ENCODE measurements at regions not wholly inside any gene's neighbourhood (a gene's known extent, or its start where the extent isn't known, plus 50 kb on each side); places are given as distances from the start of the nearest gene placed in this dataset.

DNA sequence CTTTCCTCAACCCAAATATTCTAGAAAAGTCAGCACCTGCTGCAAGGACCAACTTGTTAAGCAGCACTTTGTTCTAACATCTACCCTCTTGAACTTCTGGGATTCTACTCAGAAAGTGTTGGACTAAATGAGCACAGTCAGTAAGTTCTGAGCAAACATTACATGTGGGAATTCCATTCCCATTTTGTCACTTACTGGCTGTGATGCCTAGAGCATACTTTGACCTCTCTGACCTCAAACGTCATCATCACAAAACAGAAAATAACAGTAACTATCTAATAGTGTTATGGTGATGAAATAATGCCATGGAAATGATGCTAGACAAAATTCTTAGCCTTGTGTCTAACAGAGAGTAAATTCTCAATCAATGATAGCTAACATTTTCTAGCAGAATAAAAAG lies 829.4 kb downstream of the EPHA7 start:
- peak in 1 of 4 donors; percentile 48 for ATAC-seq
- TF ChIP-seq, protein P1, sequence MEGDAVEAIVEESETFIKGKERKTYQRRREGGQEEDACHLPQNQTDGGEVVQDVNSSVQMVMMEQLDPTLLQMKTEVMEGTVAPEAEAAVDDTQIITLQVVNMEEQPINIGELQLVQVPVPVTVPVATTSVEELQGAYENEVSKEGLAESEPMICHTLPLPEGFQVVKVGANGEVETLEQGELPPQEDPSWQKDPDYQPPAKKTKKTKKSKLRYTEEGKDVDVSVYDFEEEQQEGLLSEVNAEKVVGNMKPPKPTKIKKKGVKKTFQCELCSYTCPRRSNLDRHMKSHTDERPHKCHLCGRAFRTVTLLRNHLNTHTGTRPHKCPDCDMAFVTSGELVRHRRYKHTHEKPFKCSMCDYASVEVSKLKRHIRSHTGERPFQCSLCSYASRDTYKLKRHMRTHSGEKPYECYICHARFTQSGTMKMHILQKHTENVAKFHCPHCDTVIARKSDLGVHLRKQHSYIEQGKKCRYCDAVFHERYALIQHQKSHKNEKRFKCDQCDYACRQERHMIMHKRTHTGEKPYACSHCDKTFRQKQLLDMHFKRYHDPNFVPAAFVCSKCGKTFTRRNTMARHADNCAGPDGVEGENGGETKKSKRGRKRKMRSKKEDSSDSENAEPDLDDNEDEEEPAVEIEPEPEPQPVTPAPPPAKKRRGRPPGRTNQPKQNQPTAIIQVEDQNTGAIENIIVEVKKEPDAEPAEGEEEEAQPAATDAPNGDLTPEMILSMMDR (IDR thresholded peaks at IDR 0.05) = no peak
- peak; percentile 24 for TF ChIP-seq POLR2A (IDR thresholded peaks at IDR 0.05)
- Histone ChIP-seq H3K4me3 (no peak overlapping the region), H3K36me3 (no peaks in the 10 kb centered on the region), H3K9me3 (no peaks in the 10 kb centered on the region), H3K27ac (no peak overlapping the region), H3K27me3 (no peaks in the 10 kb centered on the region), H3K4me1 (no peaks in the 10 kb centered on the region)
- no peak for DNase-seq
- 18% methylated on average over 1 of the region's 1 CpG for WGBS (ENCODE audit: insufficient coverage, low coverage, low lambda C conversion rate, missing lambda C conversion rate)
- intact Hi-C loops (cut with DNase I) = no loop called here

DNA sequence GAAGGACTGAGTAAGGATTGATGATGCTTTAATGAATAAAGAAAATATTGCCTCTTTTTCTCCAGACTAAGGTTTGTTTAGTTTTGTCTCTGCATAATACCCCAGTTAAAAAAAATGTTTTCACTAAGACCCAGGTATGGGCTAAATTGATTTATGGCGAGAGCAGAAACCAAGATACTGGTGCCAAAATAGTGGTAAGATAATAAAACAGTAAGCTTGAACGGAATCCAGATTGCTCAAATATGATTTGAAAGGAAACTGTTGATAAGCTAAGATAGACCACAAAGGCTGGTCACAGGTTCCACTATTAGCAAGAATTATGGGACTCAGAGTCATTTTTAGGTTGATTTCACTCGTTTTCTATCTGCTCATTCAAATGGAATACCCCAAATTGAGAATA lies 831.2 kb downstream of the EPHA7 start:
- Histone ChIP-seq H3K4me1 (no peaks in the 10 kb centered on the region), H3K4me3 (no peak overlapping the region), H3K36me3 (no peaks in the 10 kb centered on the region), H3K9me3 (no peaks in the 10 kb centered on the region), H3K27ac (no peak overlapping the region), H3K27me3 (no peaks in the 10 kb centered on the region)
- ATAC-seq = no peak
- no peak for DNase-seq
- intact Hi-C loops (cut with DNase I) = no loop called here
- WGBS (ENCODE audit: insufficient coverage, low coverage, low lambda C conversion rate, missing lambda C conversion rate) = 8% methylated on average over 3 of the region's 3 CpGs
- TF ChIP-seq POLR2A (IDR thresholded peaks at IDR 0.05) = no peak
- TF ChIP-seq, protein P1 (IDR thresholded peaks at IDR 0.05) = no peak

DNA sequence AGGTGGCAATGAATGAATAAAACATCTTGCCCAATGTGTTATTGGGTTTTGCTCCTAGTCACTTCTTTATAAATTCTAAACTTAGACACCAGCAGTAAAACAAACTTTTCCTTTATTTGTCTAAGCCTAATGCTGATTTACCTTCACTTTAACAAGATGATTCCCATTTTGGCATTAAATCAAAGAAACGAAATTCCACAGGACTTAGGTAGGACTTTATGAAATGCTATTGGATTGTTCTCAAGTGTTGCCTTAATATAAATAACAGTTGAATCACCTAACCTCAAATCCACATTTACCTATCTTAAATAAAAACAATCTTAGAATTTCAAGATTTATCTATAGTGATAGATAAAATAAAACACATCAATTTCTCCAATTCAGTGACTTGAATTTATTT lies 831.8 kb downstream of the EPHA7 start:
- no peaks in the 10 kb centered on the region for H3K36me3 ChIP-seq
- DNase-seq = no peak
- intact Hi-C loops (cut with DNase I) = no loop called here
- H3K27me3 ChIP-seq = no peaks in the 10 kb centered on the region
- TF ChIP-seq, protein P1 (IDR thresholded peaks at IDR 0.05) = no peak
- no peak for TF ChIP-seq POLR2A (IDR thresholded peaks at IDR 0.05)
- no peak overlapping the region for H3K4me3 ChIP-seq
- H3K9me3 ChIP-seq = no peaks in the 10 kb centered on the region
- H3K4me1 ChIP-seq = no peaks in the 10 kb centered on the region
- ATAC-seq = no peak
- no peak overlapping the region for H3K27ac ChIP-seq
- WGBS (ENCODE audit: insufficient coverage, low coverage, low lambda C conversion rate, missing lambda C conversion rate) = 6% methylated on average over 1 of the region's 1 CpG

DNA sequence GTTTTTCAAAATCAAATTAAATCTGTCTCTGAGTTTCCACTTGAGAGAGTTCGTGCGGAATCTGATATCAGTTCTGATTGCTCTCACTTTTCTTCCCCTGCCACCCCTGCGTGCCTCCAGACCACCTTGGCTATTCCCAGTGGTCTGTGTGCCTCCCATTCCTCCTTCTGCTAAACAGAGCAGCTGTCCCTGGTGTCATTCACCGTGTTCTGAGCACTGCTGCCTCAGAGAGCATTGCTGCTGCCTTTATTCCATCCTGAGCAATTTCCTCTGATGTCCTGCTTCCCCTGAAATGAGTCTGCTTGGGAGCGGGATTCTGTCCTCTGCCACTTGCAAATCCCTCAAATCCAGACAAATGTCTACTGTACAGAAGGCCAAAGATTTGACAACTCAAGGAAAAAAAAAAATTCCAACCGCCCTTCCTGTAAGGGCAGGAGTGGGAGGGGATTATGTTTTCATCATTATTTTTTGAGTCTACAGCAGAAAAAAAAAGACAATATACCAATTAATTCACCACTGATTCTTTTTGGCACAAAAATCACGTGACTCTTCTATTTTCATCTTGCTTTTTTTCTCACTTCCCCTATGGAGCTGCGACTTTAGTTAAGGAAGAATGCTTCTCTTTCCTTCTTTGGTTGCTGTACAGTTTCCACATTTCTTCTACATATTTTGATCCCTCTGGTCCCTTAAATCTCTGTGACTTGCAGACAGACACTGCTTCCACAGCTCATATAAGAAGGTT lies 833.0 kb downstream of the EPHA7 start:
- 36% methylated on average over 8 of the region's 8 CpGs for WGBS (ENCODE audit: insufficient coverage, low coverage, low lambda C conversion rate, missing lambda C conversion rate)
- no peak overlapping the region for H3K4me3 ChIP-seq
- no peaks in the 10 kb centered on the region for H3K9me3 ChIP-seq
- DNase-seq (peak in 1 of 3 donors; percentile 14), ATAC-seq (no peak)
- H3K4me1 ChIP-seq = no peaks in the 10 kb centered on the region
- intact Hi-C loops (cut with DNase I) = no loop called here
- no peak for TF ChIP-seq POLR2A (IDR thresholded peaks at IDR 0.05)
- TF ChIP-seq, protein P1 (IDR thresholded peaks at IDR 0.05) = no peak
- H3K36me3 ChIP-seq = no peaks in the 10 kb centered on the region
- no peaks in the 10 kb centered on the region for H3K27me3 ChIP-seq
- H3K27ac ChIP-seq = no peak overlapping the region
